ENCODE measurements at regions not wholly inside any gene's neighbourhood (a gene's known extent, or its start where the extent isn't known, plus 50 kb on each side); places are given as distances from the start of the nearest gene placed in this dataset.

- Histone ChIP-seq H3K9ac (ENCODE audit: low read depth in 2 of 2, low read length in 2 of 2) (no peak overlapping the region), H3K27me3 (no peaks in the 10 kb centered on the region), H3K36me3 (no peaks in the 10 kb centered on the region), H3K4me1 (no peaks in the 10 kb centered on the region), H3K9me3 (no peaks in the 10 kb centered on the region), H3K4me3 (no peak overlapping the region), H3K27ac (no peak overlapping the region)
- TF ChIP-seq CTCF (IDR thresholded peaks at IDR 0.05), result no peak
- intact Hi-C loops (cut with DNase I), result no loop called here
- DNase-seq, result no peak
Observed at GRCh38 chr5:120086081-120086480, 378.0 kb upstream of the PRR16 start.

DNA sequence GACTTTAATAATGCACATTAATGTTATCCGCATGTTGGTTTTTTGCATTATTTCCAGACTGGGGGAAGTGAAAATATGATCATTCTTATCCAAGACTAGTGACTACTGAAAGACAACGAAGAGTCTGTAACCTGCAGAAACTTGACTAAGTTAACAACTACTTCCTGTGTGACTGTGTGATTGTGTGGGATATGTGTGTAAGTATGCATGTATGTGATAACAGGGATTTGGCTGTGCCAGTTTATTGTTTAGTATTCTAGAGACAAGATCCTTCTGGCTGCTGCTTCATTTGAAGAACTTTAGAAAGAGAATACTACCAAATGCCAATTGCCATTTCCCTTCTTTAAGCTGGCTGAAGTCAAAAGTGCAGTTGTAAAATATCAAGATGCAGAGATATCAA lies 375.7 kb upstream of the PRR16 start:
- intact Hi-C loops (cut with DNase I), result no loop called here
- Histone ChIP-seq H3K27ac (no peak overlapping the region), H3K4me1 (no peaks in the 10 kb centered on the region)

DNA sequence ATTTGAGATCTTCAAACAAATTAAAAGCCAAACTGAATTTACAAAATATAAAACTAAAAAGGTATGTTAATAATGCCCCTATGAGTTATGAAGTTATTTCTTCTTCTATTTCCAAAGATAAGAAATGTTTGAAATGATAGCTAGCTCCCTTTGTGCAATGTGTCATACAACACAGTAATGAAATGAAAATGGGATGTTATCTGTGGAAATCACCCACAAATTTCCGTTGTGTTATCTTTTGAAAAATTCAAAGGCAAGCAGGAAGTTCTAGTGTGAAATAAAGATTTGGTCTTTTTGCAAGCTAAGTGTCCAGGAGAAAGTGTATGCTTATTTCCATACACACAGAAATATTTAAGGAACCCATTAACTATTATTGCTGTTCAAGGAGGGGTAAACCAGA lies 375.3 kb upstream of the PRR16 start:
- no peak for DNase-seq
- no peaks in the 10 kb centered on the region for H3K36me3 ChIP-seq
- no peak overlapping the region for H3K4me3 ChIP-seq
- no peaks in the 10 kb centered on the region for H3K27me3 ChIP-seq
- no peaks in the 10 kb centered on the region for H3K4me1 ChIP-seq
- no peak overlapping the region for H3K9ac ChIP-seq (ENCODE audit: low read depth in 2 of 2, low read length in 2 of 2)
- H3K9me3 ChIP-seq, result no peaks in the 10 kb centered on the region
- no peak overlapping the region for H3K27ac ChIP-seq
- intact Hi-C loops (cut with DNase I), result no loop called here
- no peak for TF ChIP-seq CTCF (IDR thresholded peaks at IDR 0.05)

More for the DNA sequence above, 375.7 kb upstream of the PRR16 start:
- Histone ChIP-seq H3K36me3 (no peaks in the 10 kb centered on the region), H3K4me3 (no peak overlapping the region), H3K27me3 (no peaks in the 10 kb centered on the region), H3K9ac (ENCODE audit: low read depth in 2 of 2, low read length in 2 of 2) (no peak overlapping the region), H3K9me3 (no peaks in the 10 kb centered on the region)
- no peak for DNase-seq
- no peak for TF ChIP-seq CTCF (IDR thresholded peaks at IDR 0.05)

DNA sequence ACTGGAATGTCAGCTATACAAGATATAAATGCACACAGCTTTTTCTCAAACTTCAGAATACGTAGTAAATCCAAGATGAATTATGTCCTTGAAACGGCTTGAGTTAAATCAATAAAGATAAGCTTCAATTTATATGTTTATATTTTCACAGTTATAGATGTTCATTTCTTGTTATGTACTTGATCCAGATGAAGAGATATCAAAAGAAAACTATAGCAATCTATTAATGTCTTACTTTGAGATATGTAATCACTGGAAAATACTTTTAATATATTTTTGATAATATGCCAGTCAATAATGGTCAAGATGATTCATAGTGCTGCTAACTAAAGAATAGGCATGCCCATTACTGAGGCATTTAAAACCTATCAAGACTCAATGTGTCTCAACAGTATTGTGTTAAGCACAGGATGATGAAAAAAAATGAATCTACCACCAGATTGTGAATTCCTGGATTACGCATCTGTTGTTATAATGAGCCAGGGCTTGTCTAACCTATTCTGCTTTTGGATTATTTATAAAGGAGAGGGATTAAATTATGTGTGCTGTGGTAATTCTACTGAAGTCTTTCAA lies 372.6 kb upstream of the PRR16 start:
- no peaks in the 10 kb centered on the region for H3K27me3 ChIP-seq
- no peak overlapping the region for H3K27ac ChIP-seq
- H3K36me3 ChIP-seq, result no peaks in the 10 kb centered on the region
- no peak for TF ChIP-seq CTCF (IDR thresholded peaks at IDR 0.05)
- no peaks in the 10 kb centered on the region for H3K4me1 ChIP-seq
- H3K4me3 ChIP-seq, result no peak overlapping the region
- DNase-seq, result no peak
- intact Hi-C loops (cut with DNase I), result no loop called here
- no peaks in the 10 kb centered on the region for H3K9me3 ChIP-seq
- no peak overlapping the region for H3K9ac ChIP-seq (ENCODE audit: low read depth in 2 of 2, low read length in 2 of 2)

GRCh38 chr5:120092649-120093048 lies 371.5 kb upstream of the PRR16 start:
- Histone ChIP-seq H3K36me3 (no peaks in the 10 kb centered on the region), H3K27ac (no peak overlapping the region), H3K9ac (ENCODE audit: low read depth in 2 of 2, low read length in 2 of 2) (no peak overlapping the region), H3K4me3 (no peak overlapping the region), H3K27me3 (no peaks in the 10 kb centered on the region), H3K9me3 (no peaks in the 10 kb centered on the region), H3K4me1 (no peaks in the 10 kb centered on the region)
- intact Hi-C loops (cut with DNase I), result no loop called here
- DNase-seq, result no peak
- no peak for TF ChIP-seq CTCF (IDR thresholded peaks at IDR 0.05)

Data from colonic mucosa (tissue), 4 donors.